Hepatocyte (in vitro differentiated cells): ENCODE measurements at regions not wholly inside any gene's neighbourhood (a gene's known extent, or its start where the extent isn't known, plus 50 kb on each side); places are given as distances from the start of the nearest gene placed in this dataset.
"Not testable (repeated sequence)": the region's sequence is repeated elsewhere in the genome, so short reads cannot be mapped to it uniquely, and the experiment has no call there.

Source experiments
- DNase-seq: peaks from one replicate; pipeline ENCODE4 v3.0.0-alpha.2; 2016; ENCODE audit warnings: low spot score
- H2AFZ ChIP-seq: fragments of 200-600 bp; sonication (generic); 2 replicates; pipeline ENCODE4 v1.6.0; 2016; ENCODE audit warnings: antibody characterized with exemption, mild to moderate bottlenecking
- H3K27ac ChIP-seq: fragments of 200-600 bp; sonication (generic); 2 replicates; pipeline ENCODE4 v1.5.1; 2016; ENCODE audit warnings: mild to moderate bottlenecking
- H3K27me3 ChIP-seq: fragments of 200-600 bp; sonication (generic); 2 replicates; pipeline ENCODE4 v1.6.1; 2016
- H3K36me3 ChIP-seq: fragments of 200-600 bp; sonication (generic); replicated peaks from 2 replicates; pipeline ENCODE4 v1.5.1; 2016; ENCODE audit warnings: low read depth; ENCODE audit not compliant: insufficient read depth
- H3K4me1 ChIP-seq: fragments of 200-600 bp; sonication (generic); 2 replicates; pipeline ENCODE4 v1.5.1; 2016; ENCODE audit warnings: mild to moderate bottlenecking, moderate library complexity; ENCODE audit not compliant: insufficient read depth
- H3K4me2 ChIP-seq: fragments of 200-600 bp; sonication (generic); 2 replicates; pipeline ENCODE4 v1.6.0; 2016
- H3K4me3 ChIP-seq: fragments of 200-600 bp; sonication (generic); 2 replicates; pipeline ENCODE4 v1.5.1; 2016; ENCODE audit warnings: mild to moderate bottlenecking
- H3K79me2 ChIP-seq: fragments of 200-600 bp; sonication (generic); 2 replicates; pipeline ENCODE4 v1.6.0; 2017; ENCODE audit warnings: mild to moderate bottlenecking
- H3K9me2 ChIP-seq: fragments of 200-600 bp; sonication (generic); replicated peaks from 2 replicates; pipeline ENCODE4 v1.6.0; 2017; ENCODE audit warnings: mild to moderate bottlenecking; ENCODE audit not compliant: insufficient read depth
- H3K9me3 ChIP-seq: fragments of 200-600 bp; sonication (generic); 2 replicates; pipeline ENCODE4 v1.5.1; 2016; ENCODE audit warnings: low read depth, mild to moderate bottlenecking
- H4K20me1 ChIP-seq: fragments of 200-600 bp; sonication (generic); 2 replicates; pipeline ENCODE4 v1.6.0; 2016; ENCODE audit warnings: mild to moderate bottlenecking; ENCODE audit not compliant: insufficient read depth, poor library complexity, severe bottlenecking
- CTCF ChIP-seq: fragments of 200-600 bp; sonication (generic); IDR thresholded peaks from 2 replicates; pipeline ENCODE4 v1.5.1; 2016; ENCODE audit warnings: antibody characterized with exemption, mild to moderate bottlenecking; ENCODE audit not compliant: poor library complexity
- EZH2 ChIP-seq: fragments of 200-600 bp; sonication (generic); IDR thresholded peaks from 2 replicates; pipeline ENCODE4 v1.6.1; 2016; ENCODE audit warnings: antibody characterized with exemption, mild to moderate bottlenecking, borderline replicate concordance
- EZH2phosphoT487 ChIP-seq: fragments of 200-600 bp; sonication (generic); IDR thresholded peaks from one replicate; pipeline ENCODE4 v1.6.1; 2018; ENCODE audit warnings: antibody characterized with exemption, mild to moderate bottlenecking, low read depth, moderate library complexity; ENCODE audit not compliant: unreplicated experiment, severe bottlenecking
- WGBS: methylation state at CpG from one replicate; pipeline ENCODE4 v1.1.6; 2016; ENCODE audit warnings: low lambda C conversion rate; ENCODE audit errors: missing lambda C conversion rate; 5-methylcytosine and 5-hydroxymethylcytosine counted together

- no peak for DNase-seq
- Histone ChIP-seq H3K9me3 (no peaks in the 10 kb centered on the region), H3K27me3 (no peaks in the 10 kb centered on the region), H4K20me1 (no peaks in the 10 kb centered on the region), H3K27ac (no peak overlapping the region), H3K9me2 (no peaks in the 10 kb centered on the region), H2AFZ (no peak overlapping the region), H3K79me2 (no peaks in the 10 kb centered on the region), H3K4me3 (no peak overlapping the region), H3K36me3 (no peaks in the 10 kb centered on the region), H3K4me1 (no peaks in the 10 kb centered on the region), H3K4me2 (no peak overlapping the region)
- WGBS, result 81% methylated on average over 1 of the region's 1 CpG
- TF ChIP-seq EZH2 (no peak), CTCF (no peak), EZH2phosphoT487 (no peak)
These were observed 579.7 kb upstream of the RAG2 start for GRCh38 chr11:37177721-37178120.

- Histone ChIP-seq H3K36me3 (no peaks in the 10 kb centered on the region), H3K9me2 (no peaks in the 10 kb centered on the region), H3K4me2 (no peak overlapping the region), H2AFZ (no peak overlapping the region), H3K4me3 (no peak overlapping the region), H3K4me1 (no peaks in the 10 kb centered on the region), H3K27me3 (no peaks in the 10 kb centered on the region), H4K20me1 (no peaks in the 10 kb centered on the region), H3K79me2 (no peaks in the 10 kb centered on the region), H3K27ac (no peak overlapping the region), H3K9me3 (no peaks in the 10 kb centered on the region)
- no peak for TF ChIP-seq EZH2
- TF ChIP-seq EZH2phosphoT487, result no peak
- TF ChIP-seq CTCF, result no peak
- no peak for DNase-seq
- 42% methylated on average over 2 of the region's 2 CpGs for WGBS
These were observed 573.4 kb upstream of the RAG2 start for GRCh38 chr11:37171451-37171850.

DNA sequence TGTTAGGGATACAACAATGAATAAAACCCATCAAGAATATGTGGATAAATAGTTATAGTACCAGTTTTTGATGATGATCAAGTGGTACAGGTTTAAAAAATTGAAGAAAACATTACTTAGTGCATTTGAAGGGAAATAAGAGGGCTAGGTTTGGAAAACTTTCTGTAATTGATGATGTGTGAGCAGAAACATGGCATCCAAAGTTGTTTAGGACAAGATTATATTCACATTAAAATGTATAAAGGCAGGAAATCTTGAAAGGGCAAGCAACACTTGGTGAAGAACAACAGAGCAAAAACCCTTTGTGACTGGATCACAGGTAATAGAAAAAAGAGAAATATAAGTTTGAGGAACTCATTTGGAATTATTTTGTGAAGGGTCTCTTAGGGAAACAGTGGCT, 572.3 kb upstream of the RAG2 start:
- no peak overlapping the region for H3K4me3 ChIP-seq
- DNase-seq, result no peak
- no peak overlapping the region for H3K4me2 ChIP-seq
- no peaks in the 10 kb centered on the region for H3K27me3 ChIP-seq
- H3K4me1 ChIP-seq, result no peaks in the 10 kb centered on the region
- TF ChIP-seq EZH2 (no peak), CTCF (no peak), EZH2phosphoT487 (no peak)
- H3K27ac ChIP-seq, result no peak overlapping the region
- H3K9me3 ChIP-seq, result no peaks in the 10 kb centered on the region
- H3K79me2 ChIP-seq, result no peaks in the 10 kb centered on the region
- H3K36me3 ChIP-seq, result no peaks in the 10 kb centered on the region
- no peaks in the 10 kb centered on the region for H3K9me2 ChIP-seq
- no peaks in the 10 kb centered on the region for H4K20me1 ChIP-seq
- no peak overlapping the region for H2AFZ ChIP-seq

- H3K36me3 ChIP-seq, H3K4me1 ChIP-seq, H3K4me2 ChIP-seq, H3K9me2 ChIP-seq, H3K27me3 ChIP-seq, H2AFZ ChIP-seq, H3K4me3 ChIP-seq, DNase-seq, H3K9me3 ChIP-seq, H3K27ac ChIP-seq, H4K20me1 ChIP-seq, H3K79me2 ChIP-seq: not testable (repeated sequence)
- WGBS, result 58% methylated on average over 1 of the region's 1 CpG
These were observed 547.4 kb upstream of the RAG2 start for GRCh38 chr11:37145434-37145833.
